Stimulated activated CD8-positive, alpha-beta memory T cell treated with anti-CD3 and anti-CD28 coated beads, Interleukin-15, amount 100 ng/mL, for 1 hour (primary cell): ENCODE measurements at regions not wholly inside any gene's neighbourhood (a gene's known extent, or its start where the extent isn't known, plus 50 kb on each side); places are given as distances from the start of the nearest gene placed in this dataset.
"Not testable (repeated sequence)": the region's sequence is repeated elsewhere in the genome, so short reads cannot be mapped to it uniquely, and the experiment has no call there.

Experiments
- DNase-seq: peaks from one replicate; pipeline ENCODE4 v3.0.0-alpha.2; 2020; ENCODE audit warnings: low read depth

DNA sequence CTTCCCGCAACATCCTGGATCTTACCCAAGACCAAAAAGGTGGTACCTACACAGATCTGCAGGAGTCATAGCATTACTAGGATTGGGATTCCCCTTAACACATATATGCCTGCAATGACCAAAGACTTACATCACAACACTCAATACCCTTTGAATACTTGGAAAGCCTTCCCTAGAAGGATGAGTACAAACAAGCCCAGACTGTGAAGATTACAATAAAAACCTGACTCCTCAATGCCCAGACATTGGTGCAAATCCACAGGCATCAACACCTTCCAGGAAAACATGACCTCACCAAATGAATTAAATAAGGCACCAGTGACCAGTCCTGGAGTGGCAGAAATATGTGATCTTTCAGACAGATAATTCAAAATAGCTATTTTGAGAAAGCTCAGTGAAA, 326.8 kb downstream of the TBL1XR1 start:
- no peak for DNase-seq

DNA sequence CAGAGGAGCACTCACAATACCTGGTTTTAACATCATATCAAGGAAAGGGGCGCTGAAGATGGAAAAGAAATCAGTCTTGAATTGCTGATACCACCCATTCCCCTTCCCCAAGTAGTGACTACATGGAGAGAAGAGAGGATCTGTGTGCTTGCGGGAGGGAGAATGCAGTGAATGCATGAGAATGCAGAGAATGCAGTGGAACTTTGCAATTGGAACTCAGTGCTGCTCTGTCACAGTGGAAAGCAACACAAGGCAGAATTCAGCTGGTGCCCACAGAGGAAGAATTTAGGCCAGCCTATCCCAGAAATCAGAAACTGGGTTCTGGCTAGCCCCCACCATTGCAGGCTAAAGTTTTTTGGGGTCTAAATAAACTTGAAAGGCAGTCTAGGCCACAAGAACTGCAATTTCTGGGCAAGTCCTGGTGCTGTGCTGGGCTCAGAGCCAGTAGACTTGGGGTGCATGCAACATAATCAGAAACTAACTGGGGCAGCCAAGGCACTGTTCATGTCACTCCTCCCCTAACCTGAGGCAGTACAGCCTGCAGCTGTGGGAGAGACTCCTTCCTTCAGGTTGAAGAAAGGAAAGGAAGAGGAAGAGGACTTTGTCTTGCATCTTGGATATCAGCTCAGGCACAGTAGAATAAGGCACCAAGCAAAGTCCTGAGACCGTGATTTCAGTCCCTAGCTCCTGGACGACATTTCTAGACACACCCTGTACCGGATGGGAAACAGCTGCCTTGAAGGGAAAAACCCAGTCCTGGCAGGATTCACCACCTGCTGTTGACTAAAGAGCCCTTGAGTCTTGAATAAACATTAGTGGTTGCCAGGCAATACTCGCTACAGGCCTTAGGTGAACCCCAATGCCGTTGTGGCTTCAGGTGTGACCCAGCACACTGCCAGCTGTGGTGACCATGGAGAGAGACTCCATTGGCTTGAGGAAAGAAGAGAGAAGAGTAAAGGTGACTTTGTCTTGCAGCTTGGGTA, 329.3 kb downstream of the TBL1XR1 start:
- no peak for DNase-seq

- DNase-seq, result no peak
Observed at GRCh38 chr3:176861137-176861536, 336.1 kb downstream of the TBL1XR1 start.

DNA sequence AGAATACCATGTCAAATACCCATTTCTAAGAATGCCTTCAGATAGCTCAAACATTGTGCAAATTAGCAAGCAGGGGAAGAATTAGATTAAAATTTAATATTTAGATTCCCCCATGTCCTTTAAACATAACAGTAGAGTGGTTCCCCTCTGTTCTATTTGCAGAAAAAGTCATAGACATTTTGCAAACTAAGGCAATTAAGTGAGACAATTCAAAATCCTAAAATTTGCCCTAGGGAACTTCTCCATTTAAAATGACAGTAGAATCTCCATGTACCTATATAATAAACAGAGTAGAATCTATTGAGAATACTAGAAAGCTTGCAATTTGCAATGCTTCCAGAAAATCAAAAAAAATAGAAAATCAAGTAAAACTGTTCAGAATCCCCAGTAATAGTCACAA, 340.6 kb downstream of the TBL1XR1 start:
- DNase-seq, result no peak

DNA sequence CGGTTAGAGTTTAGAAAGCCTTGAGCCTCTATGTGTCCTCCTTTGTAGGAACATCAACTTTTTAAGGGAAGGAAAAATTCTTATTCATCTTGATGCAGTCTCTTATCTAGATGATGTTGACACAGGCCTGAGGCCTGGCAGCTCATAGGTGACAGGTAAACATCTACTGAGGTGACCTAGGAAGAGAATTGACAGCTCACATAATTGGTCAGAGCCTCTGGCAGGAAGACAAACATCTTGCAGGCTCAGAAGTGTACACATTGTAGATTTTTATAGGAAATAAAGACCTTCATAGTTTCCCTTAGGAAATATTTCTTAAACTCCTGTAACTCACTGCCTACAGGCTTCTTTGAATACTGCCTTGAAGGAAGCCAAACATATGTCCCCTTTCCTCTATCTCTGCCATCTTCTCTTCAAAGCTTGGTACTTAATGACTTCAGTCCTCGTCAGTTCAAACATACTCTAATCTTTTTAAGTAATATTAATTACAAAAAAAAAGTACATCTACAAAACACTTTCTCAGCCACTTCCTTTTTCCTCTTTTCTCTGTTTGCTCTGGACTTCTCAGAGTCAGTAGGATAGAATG, 341.3 kb downstream of the TBL1XR1 start:
- no peak for DNase-seq

- no peak for DNase-seq
Observed at GRCh38 chr3:176855213-176855612, 342.1 kb downstream of the TBL1XR1 start.

- DNase-seq, result no peak
Observed at GRCh38 chr3:176850498-176850897, 346.8 kb downstream of the TBL1XR1 start.

- DNase-seq, result no peak
Observed at GRCh38 chr3:176848431-176849214, 348.7 kb downstream of the TBL1XR1 start.

DNA sequence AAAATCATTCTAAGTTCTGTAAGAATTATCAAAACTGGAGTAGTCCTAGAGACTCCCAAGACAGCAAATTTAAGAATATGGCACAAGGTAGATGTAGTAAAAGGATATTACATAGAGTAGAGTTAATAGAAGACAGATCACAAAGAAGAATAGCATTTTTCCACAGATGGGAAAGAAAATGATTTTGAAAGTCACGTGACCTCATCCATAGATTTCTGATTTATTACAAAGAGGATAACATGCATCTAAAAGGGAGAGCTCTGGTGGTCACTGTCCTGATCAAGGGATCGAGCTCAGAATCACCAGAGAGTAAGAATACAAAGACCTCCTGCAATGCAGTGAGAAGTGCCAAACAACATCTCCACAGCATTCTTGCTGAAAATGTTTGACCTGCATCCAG, 354.4 kb downstream of the TBL1XR1 start:
- DNase-seq, result no peak

- no peak for DNase-seq
Observed at GRCh38 chr3:176840641-176841286, 356.5 kb downstream of the TBL1XR1 start.

DNA sequence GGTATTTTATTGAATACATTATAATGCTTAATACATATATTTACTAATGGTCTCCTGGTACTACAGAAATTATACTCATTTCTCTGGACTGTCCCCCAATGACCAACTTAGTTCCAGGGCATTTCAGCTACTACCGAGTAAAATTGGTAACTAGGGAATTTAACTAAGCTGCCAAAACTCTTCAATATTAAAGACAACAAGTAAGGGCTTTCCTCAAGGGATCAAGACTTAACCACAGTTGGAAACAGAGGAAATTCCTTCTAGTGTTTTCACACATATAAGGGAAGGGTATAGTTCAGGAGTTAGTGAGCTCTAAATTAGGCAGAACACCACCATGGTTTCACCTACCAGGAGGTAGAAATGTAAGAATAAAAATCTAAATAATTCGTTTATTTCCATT, 357.4 kb downstream of the TBL1XR1 start:
- DNase-seq, result no peak

DNA sequence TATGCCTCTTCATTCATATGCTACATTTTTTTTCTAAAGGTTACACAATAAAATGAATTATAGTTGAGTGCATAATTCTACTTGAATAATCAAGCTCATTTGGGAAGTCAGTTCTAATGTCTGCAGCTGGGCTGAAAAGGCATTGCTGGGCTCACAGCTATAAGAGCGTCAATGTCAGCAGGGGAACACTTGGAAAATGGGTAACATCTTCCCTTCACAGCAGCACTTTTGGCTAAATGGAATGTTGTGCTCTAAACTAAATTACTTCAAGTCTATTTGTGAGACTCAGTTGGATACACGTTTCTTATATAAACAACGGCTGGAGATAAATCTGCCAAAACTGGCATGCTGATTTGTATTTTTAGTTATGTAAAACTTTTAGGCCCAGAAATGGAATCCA, 357.8 kb downstream of the TBL1XR1 start:
- DNase-seq, result no peak

DNA sequence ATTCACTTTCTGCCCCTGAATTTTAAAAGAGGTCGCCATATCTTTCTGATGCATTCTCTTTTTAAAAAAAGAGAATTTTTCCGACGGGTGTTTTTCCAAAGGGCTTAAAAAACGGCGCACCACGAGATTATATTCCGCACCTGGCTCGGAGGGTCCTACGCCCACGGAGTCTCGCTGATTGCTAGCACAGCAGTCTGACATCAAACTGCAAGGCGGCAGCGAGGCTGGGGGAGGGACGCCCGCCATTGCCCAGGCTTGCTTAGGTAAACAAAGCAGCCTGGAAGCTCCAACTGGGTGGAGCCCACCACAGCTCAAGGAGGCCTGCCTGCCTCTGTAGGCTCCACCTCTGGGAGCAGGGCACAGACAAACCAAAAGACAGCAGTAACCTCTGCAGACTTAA, 370.0 kb downstream of the TBL1XR1 start:
- DNase-seq, result not testable (repeated sequence)

DNA sequence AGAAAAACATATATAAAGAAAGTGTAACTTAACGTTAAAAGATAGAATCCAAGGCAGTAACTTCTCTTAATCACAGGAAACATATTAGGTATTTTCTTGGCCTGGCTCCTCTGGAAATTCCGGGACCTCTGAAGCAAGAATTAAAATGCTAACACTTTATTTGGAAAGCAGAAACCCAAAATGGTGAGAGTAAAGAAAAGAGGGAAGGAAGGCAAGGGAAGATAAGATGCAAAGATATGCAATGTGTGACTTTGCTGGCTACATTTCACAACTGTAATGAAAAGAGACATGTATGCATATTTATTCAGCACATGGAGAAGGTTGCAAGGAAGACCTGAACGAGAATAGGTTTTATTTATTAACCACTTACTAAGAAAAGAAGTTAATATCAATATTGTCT, 372.5 kb downstream of the TBL1XR1 start:
- DNase-seq, result no peak

GRCh38 chr3:176820764-176821163, 376.5 kb downstream of the TBL1XR1 start:
- no peak for DNase-seq

GRCh38 chr3:176816937-176817336, 380.3 kb downstream of the TBL1XR1 start:
- no peak for DNase-seq

- DNase-seq, result no peak
Observed at GRCh38 chr3:176814285-176814684, 383.0 kb downstream of the TBL1XR1 start.

DNA sequence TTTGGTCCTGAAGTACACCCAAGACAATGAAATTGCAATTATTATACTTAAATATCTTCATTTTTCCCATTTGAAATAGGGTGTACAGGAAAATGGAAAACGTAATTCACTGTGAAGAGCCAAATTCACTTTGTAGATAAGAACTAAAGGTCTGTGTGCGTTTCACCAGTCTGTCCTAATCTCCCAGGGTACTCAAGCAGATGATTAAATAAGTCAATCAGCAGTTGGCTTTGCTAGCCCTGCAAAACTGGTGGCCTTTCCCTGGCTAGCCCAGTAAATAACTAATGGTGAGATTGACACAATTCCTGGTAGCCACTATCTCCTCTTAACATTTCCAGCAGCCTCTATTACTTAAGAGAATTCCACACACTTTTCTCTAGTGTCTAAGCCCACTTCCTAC, 389.3 kb downstream of the TBL1XR1 start:
- DNase-seq, result no peak

DNA sequence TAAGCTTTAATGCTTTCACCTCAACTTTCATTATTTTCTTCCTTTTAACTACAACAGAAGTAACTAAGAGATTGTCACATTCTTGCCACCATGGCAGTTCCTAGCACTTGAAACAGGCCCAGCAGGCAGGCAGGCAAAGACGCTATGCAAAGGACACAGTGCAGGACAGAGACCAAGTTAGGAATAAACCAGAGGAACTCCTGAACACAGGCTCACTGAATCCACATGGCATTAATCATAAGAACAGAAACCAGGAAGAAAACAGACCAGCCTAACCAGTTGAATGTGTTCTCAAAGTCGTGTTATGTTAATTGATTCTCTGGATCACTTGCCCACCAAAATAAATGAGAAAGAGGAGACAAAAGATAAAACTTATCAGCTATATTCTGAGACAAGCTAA, 397.6 kb downstream of the TBL1XR1 start:
- DNase-seq, result no peak

DNA sequence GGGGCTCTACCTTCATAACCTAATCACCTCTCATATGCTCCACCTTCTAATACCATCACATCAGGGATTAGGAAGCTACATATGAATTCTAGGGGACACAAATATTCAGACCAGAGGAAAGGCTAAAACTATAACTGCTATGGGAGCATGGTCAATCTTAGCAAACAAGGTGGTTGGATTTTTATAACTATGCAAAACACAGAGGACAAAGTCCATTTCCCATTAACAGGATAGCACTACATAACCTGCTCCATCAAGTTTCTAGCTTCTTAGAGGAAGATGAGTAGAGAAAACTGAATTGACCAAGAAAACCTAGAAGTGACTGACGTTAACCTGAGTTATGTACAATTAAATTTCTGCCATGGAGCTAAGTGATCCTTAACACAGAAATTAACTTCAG, 398.6 kb downstream of the TBL1XR1 start:
- DNase-seq, result no peak

DNA sequence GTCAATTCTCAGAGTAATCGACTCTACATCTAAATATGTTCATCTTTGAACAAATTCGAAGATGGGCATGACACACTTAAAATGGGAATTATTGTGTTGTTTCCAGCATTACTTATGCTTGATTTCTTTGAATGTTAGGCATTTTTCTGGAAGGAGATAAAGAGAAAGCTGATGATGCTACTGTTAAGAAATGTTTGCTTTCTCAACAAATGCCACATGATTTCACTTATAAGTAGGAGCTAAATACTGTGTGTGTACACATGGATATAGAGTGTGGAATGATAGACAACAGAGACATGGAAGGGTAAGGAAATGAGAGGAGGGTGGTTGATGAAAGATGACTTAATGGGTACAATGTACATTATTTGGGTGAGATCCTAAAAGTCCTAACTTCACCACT, 400.9 kb downstream of the TBL1XR1 start:
- DNase-seq, result no peak

DNA sequence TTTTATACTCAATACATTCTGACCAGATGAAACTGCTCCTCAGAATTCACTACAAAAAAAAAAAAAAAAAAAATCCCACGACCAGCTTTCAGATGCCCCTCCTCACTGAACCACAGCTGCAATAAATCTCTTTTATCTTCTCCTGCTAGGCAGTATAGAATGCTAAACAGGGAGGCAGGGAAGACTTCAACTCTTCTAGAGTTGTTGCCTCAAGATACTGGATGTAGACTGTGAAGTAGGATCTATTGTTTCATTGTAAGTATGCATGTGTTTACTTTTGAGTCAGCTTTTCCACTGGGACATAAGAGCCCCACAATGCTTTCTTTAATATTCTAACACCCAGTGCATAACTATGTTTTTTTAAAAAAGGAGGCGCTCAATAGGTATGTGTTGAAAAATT, 401.4 kb downstream of the TBL1XR1 start:
- no peak for DNase-seq
